Left lung (tissue), 4 donors: ENCODE measurements at regions not wholly inside any gene's neighbourhood (a gene's known extent, or its start where the extent isn't known, plus 50 kb on each side); places are given as distances from the start of the nearest gene placed in this dataset.

Source experiments
- ATAC-seq: fragments of 200-7000 bp; cut with Tn5 transposase; one replicate; pipeline ENCODE4 v1.9.1; 2020; ENCODE audit warnings: moderate library complexity
- DNase-seq, 4 donors: peaks; one replicate each; pipeline ENCODE4 v3.0.0-alpha.2; 2013 to 2020
- H3K27ac ChIP-seq, 2 donors: fragments of 200-600 bp; sonication (generic) in 1 of 2; one replicate each; pipeline versions ENCODE4 v1.5.0 to v1.8.0; 2020 to 2021
- H3K27me3 ChIP-seq, 2 donors: fragments of 200-600 bp; sonication (generic) in 1 of 2; one replicate each; pipeline versions ENCODE4 v1.5.0 to v1.8.0; 2020 to 2021
- H3K36me3 ChIP-seq, 2 donors: fragments of 200-600 bp; sonication (generic) in 1 of 2; one replicate each; pipeline versions ENCODE4 v1.5.0 to v1.8.0; 2020 to 2021
- H3K4me1 ChIP-seq, 2 donors: fragments of 200-600 bp; one replicate each; pipeline ENCODE4 v1.8.0; 2021
- H3K4me3 ChIP-seq, 2 donors: fragments of 200-600 bp; sonication (generic) in 1 of 2; one replicate each; pipeline versions ENCODE4 v1.5.0 to v1.8.0; 2020 to 2021; ENCODE audit warnings: mild to moderate bottlenecking in 1 of 2
- H3K9me3 ChIP-seq, 2 donors: fragments of 200-600 bp; sonication (generic) in 1 of 2; one replicate each; pipeline versions ENCODE4 v1.5.0 to v1.8.0; 2020 to 2021
- CTCF ChIP-seq, 2 donors: fragments of 200-600 bp; sonication (generic) in 1 of 2; IDR thresholded peaks; one replicate each; pipeline versions ENCODE4 v1.5.0 to v1.8.0; 2021; ENCODE audit warnings: antibody characterized with exemption in 2 of 2
- intact Hi-C, 2 donors: fragments of 100-400 bp; cut with DNase I; formaldehyde crosslinking; loops; one replicate each; pipeline versions ENCODE4 v1.11.2 to v1.14.2; 2022
- donor health status: DM: no; HTN: yes; CAD: no.
- donor health status: DM: no; HTN: no; CAD: no.

- ATAC-seq (no peak), DNase-seq (no peak)
- Histone ChIP-seq H3K27ac (no peak overlapping the region), H3K36me3 (no peaks in the 10 kb centered on the region), H3K9me3 (no peaks in the 10 kb centered on the region), H3K4me1 (no peaks in the 10 kb centered on the region), H3K27me3 (no peaks in the 10 kb centered on the region), H3K4me3 (no peak overlapping the region)
- intact Hi-C loops = no loop called here
- no peak for TF ChIP-seq CTCF (IDR thresholded peaks at IDR 0.05)
Observed at GRCh38 chr6:140440223-140440835, 1065.9 kb upstream of the CITED2 start.

GRCh38 chr6:140438346-140438735, 1063.9 kb upstream of the CITED2 start:
- no peak for TF ChIP-seq CTCF (IDR thresholded peaks at IDR 0.05)
- ATAC-seq (no peak), DNase-seq (no peak)
- Histone ChIP-seq H3K27me3 (no peaks in the 10 kb centered on the region), H3K36me3 (no peaks in the 10 kb centered on the region), H3K4me1 (no peaks in the 10 kb centered on the region), H3K27ac (no peak overlapping the region), H3K9me3 (peaks cover 0 to 7% of the 10 kb centered on the region in 2 donors), H3K4me3 (no peak overlapping the region)
- intact Hi-C loops = no loop called here

GRCh38 chr6:140437619-140438345, 1063.3 kb upstream of the CITED2 start:
- intact Hi-C loops = no loop called here
- Histone ChIP-seq H3K4me3 (no peak overlapping the region), H3K27ac (no peak overlapping the region), H3K4me1 (no peaks in the 10 kb centered on the region), H3K9me3 (peaks cover 0 to 7% of the 10 kb centered on the region in 2 donors), H3K36me3 (no peaks in the 10 kb centered on the region), H3K27me3 (no peaks in the 10 kb centered on the region)
- no peak for ATAC-seq
- no peak for DNase-seq
- no peak for TF ChIP-seq CTCF (IDR thresholded peaks at IDR 0.05)

GRCh38 chr6:140436023-140436811, 1061.8 kb upstream of the CITED2 start:
- H3K27ac ChIP-seq = no peak overlapping the region
- ATAC-seq = peak; percentile 89

More at GRCh38 chr6:140436023-140436811, 1061.8 kb upstream of the CITED2 start:
- no peaks in the 10 kb centered on the region for H3K27me3 ChIP-seq
- no peak for TF ChIP-seq CTCF (IDR thresholded peaks at IDR 0.05)
- H3K4me3 ChIP-seq = no peak overlapping the region
- H3K9me3 ChIP-seq = peaks cover 0 to 7% of the 10 kb centered on the region in 2 donors
- H3K36me3 ChIP-seq = no peaks in the 10 kb centered on the region
- DNase-seq = no peak
- H3K4me1 ChIP-seq = no peaks in the 10 kb centered on the region
- intact Hi-C loops = no loop called here
